Epithelial cell of proximal tubule (primary cell): ENCODE measurements at regions not wholly inside any gene's neighbourhood (a gene's known extent, or its start where the extent isn't known, plus 50 kb on each side); places are given as distances from the start of the nearest gene placed in this dataset.

Source experiments
- DNase-seq: peaks from one replicate; pipeline ENCODE4 v3.0.0-alpha.2; 2011; ENCODE audit warnings: low read depth
- H3K4me3 ChIP-seq: 2 replicates; pipeline ENCODE4 v1.5.1; 2011; ENCODE audit warnings: low read depth, mild to moderate bottlenecking, low read length
- TF ChIP-seq, protein P1 (sequence below): conservative IDR thresholded peaks from 2 replicates; pipeline ENCODE4 v1.5.1; 2012; ENCODE audit warnings: low read depth, mild to moderate bottlenecking, low read length

DNA sequence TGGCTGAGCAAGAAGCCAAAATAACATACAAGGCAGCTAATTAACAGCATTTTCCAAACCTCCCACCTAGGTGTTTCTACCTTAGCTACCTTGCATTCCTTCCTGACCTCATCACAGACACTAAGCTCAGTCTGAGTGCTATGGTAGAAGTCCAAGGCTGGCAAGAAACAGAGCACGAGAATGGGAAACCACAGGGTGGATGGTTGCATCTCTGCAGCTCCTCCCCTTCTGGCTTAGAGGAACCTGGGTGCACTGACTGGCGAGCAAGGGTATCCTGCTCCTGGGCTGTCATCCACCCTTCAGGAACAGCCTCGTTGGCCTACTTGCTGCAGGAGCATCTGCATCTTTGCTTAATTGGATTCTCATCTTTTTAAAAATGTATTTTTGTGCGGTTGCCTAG lies 73.1 kb upstream of the KIRREL3 start:
- DNase-seq = no peak
- TF ChIP-seq, protein P1, sequence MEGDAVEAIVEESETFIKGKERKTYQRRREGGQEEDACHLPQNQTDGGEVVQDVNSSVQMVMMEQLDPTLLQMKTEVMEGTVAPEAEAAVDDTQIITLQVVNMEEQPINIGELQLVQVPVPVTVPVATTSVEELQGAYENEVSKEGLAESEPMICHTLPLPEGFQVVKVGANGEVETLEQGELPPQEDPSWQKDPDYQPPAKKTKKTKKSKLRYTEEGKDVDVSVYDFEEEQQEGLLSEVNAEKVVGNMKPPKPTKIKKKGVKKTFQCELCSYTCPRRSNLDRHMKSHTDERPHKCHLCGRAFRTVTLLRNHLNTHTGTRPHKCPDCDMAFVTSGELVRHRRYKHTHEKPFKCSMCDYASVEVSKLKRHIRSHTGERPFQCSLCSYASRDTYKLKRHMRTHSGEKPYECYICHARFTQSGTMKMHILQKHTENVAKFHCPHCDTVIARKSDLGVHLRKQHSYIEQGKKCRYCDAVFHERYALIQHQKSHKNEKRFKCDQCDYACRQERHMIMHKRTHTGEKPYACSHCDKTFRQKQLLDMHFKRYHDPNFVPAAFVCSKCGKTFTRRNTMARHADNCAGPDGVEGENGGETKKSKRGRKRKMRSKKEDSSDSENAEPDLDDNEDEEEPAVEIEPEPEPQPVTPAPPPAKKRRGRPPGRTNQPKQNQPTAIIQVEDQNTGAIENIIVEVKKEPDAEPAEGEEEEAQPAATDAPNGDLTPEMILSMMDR = no peak
- no peak overlapping the region for H3K4me3 ChIP-seq

DNA sequence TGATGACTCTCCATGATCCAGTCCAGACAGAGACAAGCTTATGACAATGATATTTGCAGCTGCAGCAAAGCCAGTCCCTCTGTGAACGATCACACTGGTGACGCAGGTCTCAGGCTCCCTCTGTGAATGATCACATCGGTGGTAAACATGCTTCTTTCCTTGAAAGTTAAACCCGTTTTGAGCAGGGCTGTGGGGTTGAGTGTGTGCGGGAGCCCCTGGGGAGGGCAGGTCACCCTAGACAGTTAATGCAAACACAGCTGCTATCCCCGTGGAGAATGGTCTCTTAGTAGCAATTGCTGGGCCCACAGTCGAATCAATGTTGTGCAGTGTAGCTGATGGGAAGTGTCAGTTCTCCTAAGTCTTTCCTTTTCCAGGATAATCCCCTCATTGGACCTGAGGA lies 71.0 kb upstream of the KIRREL3 start:
- H3K4me3 ChIP-seq = no peak overlapping the region
- TF ChIP-seq, protein P1 = no peak
- DNase-seq = no peak

DNA sequence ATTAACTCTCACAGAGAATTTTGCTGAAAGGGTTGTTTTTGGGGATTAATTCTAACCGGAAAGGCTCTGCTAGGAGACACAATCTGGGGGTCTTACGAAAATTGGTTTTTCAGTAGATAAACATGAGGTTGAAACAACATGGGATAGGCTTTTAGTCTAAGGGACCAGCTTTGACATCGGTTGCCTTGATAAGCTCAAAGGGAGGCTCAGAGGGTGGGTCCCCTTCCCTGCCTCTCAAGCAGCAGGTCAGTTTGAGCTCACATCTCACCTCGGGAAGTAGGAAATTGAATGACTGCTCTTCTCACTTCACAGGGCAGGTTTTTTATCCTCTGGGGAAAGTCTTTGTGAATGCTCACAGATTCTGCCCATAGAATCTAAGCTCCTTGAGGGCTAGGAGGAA lies 70.2 kb upstream of the KIRREL3 start:
- H3K4me3 ChIP-seq = no peak overlapping the region
- TF ChIP-seq, protein P1 = no peak
- DNase-seq = no peak

DNA sequence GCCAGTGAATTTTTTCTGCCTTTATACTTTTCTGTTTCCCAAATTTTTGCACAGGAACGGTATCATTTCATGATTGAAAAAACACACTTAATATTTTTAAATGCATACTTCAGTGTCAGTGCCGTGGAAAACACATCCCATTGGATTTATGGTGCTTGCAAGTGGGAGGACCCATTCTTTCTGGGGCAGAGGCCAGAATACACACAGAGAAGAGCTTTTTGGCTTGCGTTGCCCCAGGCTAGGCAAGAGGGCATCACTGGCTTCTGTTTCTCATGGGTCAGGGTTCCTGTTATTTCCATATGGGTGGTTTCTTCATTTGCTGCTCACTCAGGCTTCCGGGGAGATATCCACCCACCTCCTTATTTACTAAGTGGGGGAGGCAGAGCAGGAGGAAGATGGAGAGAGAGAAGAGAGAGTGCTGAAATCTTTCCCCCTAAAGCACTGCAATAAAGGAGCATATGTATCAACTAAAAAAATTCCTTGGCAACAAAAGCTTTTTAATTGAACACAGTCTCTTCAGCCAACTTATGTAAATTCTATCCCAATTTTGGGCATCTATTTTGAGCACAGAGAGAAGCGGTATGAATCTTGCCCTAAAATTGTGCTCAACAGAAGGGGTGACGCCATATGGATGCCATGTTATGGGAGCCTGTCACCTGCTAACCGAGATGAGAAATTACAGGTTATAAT lies 66.0 kb upstream of the KIRREL3 start:
- DNase-seq = no peak
- TF ChIP-seq, protein P1 = no peak
- no peak overlapping the region for H3K4me3 ChIP-seq

DNA sequence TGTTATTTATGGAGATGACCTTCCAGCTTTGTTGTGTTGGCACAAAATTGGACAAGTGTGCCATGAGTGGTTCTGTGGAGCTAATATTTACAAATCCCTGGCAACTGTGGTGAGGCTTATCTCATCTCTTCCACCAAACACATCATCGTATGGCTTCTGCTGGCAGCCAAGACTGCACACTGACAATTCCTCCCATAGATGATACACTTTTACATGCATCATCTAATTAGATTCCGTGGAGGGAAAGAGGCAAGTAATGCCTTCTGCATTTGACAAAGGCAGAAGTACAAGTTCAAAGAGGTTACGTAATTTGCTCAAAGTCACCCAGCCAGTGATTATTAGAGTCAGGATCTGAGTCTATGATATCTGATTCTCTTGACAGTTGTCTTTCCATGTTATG lies 62.7 kb upstream of the KIRREL3 start:
- DNase-seq = no peak
- no peak overlapping the region for H3K4me3 ChIP-seq
- TF ChIP-seq, protein P1 = no peak

DNA sequence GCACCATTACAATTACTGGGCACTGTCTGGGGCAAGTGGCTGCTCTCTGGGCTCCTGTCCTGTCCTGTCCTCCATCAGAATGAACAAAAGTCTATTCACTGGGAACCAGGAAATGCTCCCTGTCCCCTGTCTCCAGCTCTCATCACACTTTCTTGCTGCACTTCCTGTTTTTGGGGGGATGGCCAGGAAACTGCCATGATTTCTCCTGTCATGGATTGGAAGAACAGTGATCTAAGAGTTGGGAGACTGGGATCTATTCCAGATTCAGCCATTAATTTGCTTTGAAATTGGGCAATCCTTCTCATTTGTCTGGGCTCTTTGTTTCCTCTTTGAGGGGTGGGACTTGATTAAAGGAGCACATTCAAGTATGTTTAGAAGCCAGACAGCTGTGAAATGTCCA lies 61.4 kb upstream of the KIRREL3 start:
- DNase-seq = no peak
- TF ChIP-seq, protein P1 = no peak

DNA sequence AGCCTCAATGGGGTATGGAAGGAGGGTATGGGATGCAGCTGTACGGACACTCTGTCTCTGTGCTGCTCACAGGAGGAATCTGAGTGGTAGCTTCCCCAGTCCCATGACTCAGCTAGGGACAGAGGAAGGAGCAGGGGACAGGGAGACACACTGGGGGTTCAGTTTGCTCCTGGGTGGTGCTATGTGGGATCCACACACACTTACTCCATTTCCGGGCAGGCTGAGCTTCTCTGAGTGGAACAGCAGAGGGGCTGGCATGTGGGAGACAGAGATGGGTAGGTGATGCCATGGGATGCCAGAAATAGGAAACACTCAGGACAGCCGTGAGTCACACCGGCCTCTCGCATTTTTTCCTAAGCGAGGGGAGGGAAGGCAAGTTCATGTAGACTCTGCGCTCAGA lies 59.2 kb upstream of the KIRREL3 start:
- TF ChIP-seq, protein P1 = no peak
- no peak overlapping the region for H3K4me3 ChIP-seq
- DNase-seq = no peak

More for the DNA sequence above, 61.4 kb upstream of the KIRREL3 start:
- no peak overlapping the region for H3K4me3 ChIP-seq
